HEK293 (cell line): ENCODE measurements at regions not wholly inside any gene's neighbourhood (a gene's known extent, or its start where the extent isn't known, plus 50 kb on each side); places are given as distances from the start of the nearest gene placed in this dataset.

Source experiments
- CTCF ChIA-PET: fragments of 350-600 bp; formaldehyde crosslinking; extraction: SDS; loops from one replicate; lab custom pipeline; 2021; ENCODE audit warnings: antibody characterized with exemption; lab: Yijun Ruan, JAX
- POLR2A ChIA-PET: fragments of 300-600 bp; formaldehyde crosslinking; extraction: SDS; loops from one replicate; lab custom pipeline; 2020; ENCODE audit warnings: antibody characterized with exemption, inconsistent platforms; lab: Yijun Ruan, JAX
- H3K27ac ChIP-seq: fragments of 200-500 bp; sonication (Bioruptor generic); 2 replicates; pipeline ENCODE4 v1.5.1; 2014; ENCODE audit warnings: low read depth, low read length, control low read depth, inconsistent platforms; ENCODE audit errors: extremely low read depth
- H3K36me3 ChIP-seq, 2 experiments: fragments of 200-500 bp in 1 of 2; sonication (Bioruptor generic) in 1 of 2; 1 replicate in 1 of 2; 2 replicates in 1 of 2; pipeline ENCODE4 v1.5.1; 2014 to 2017; ENCODE audit warnings: inconsistent platforms in 2 of 2, low read length in 2 of 2; ENCODE audit not compliant: control insufficient read depth in 2 of 2, insufficient read depth in 1 of 2
- H3K4me1 ChIP-seq: fragments of 200-500 bp; sonication (Bioruptor generic); 2 replicates; pipeline ENCODE4 v1.5.1; 2014; ENCODE audit warnings: mild to moderate bottlenecking, low read length, inconsistent platforms; ENCODE audit not compliant: control insufficient read depth, insufficient read depth
- H3K4me3 ChIP-seq: 2 replicates; pipeline ENCODE4 v1.5.1; 2011; ENCODE audit warnings: low read depth, mild to moderate bottlenecking, control low read depth, low read length, moderate library complexity
- H3K9me3 ChIP-seq: fragments of 200-500 bp; sonication (Bioruptor generic); 2 replicates; pipeline ENCODE4 v1.5.1; 2014; ENCODE audit warnings: low read depth, low read length, inconsistent platforms; ENCODE audit not compliant: control insufficient read depth, insufficient read depth
- BCL6B ChIP-seq: fragments of 450-650 bp; formaldehyde crosslinking; IDR thresholded peaks from 2 replicates; pipeline ENCODE4 v1.5.1; 2017; ENCODE audit warnings: missing biosample characterization, missing genetic modification characterization
- GLIS2 ChIP-seq: fragments of 450-650 bp; formaldehyde crosslinking; IDR thresholded peaks from 2 replicates; pipeline ENCODE4 v1.5.1; 2016; ENCODE audit warnings: missing biosample characterization, missing genetic modification characterization
- HOXC10 ChIP-seq: sonication (generic); formaldehyde crosslinking; IDR thresholded peaks from 2 replicates; pipeline ENCODE4 v1.8.1; 2023; ENCODE audit warnings: mild to moderate bottlenecking, missing genetic modification reagents
- HOXD13 ChIP-seq: sonication (generic); formaldehyde crosslinking; IDR thresholded peaks from 2 replicates; pipeline ENCODE4 v1.8.0; 2022; ENCODE audit warnings: missing genetic modification reagents, borderline replicate concordance
- MZF1 ChIP-seq: fragments of 450-650 bp; formaldehyde crosslinking; IDR thresholded peaks from 2 replicates; pipeline ENCODE4 v1.5.1; 2017; ENCODE audit warnings: missing biosample characterization, missing genetic modification characterization, borderline replicate concordance
- OSR2 ChIP-seq: fragments of 450-650 bp; formaldehyde crosslinking; IDR thresholded peaks from 2 replicates; pipeline ENCODE4 v1.5.1; 2016; ENCODE audit warnings: missing biosample characterization, missing genetic modification characterization
- OVOL3 ChIP-seq: fragments of 450-650 bp; formaldehyde crosslinking; IDR thresholded peaks from 2 replicates; pipeline ENCODE4 v1.5.1; 2016; ENCODE audit warnings: missing biosample characterization, missing genetic modification characterization
- RBAK ChIP-seq: fragments of 450-650 bp; formaldehyde crosslinking; IDR thresholded peaks from 2 replicates; pipeline ENCODE4 v1.5.1; 2016; ENCODE audit warnings: missing biosample characterization, missing genetic modification characterization
- SP3 ChIP-seq: fragments of 450-650 bp; formaldehyde crosslinking; IDR thresholded peaks from 2 replicates; pipeline ENCODE4 v1.5.1; 2016; ENCODE audit warnings: missing biosample characterization, missing genetic modification characterization
- ZBTB1 ChIP-seq: fragments of 450-650 bp; formaldehyde crosslinking; IDR thresholded peaks from 2 replicates; pipeline ENCODE4 v1.5.1; 2016; ENCODE audit warnings: missing biosample characterization, missing genetic modification characterization
- ZBTB21 ChIP-seq: fragments of 450-650 bp; formaldehyde crosslinking; IDR thresholded peaks from 2 replicates; pipeline ENCODE4 v1.5.1; 2017; ENCODE audit warnings: missing biosample characterization, missing genetic modification characterization
- ZFP41 ChIP-seq: fragments of 450-650 bp; formaldehyde crosslinking; IDR thresholded peaks from 2 replicates; pipeline ENCODE4 v1.5.1; 2016; ENCODE audit warnings: missing biosample characterization, missing genetic modification characterization, borderline replicate concordance
- ZNF133 ChIP-seq: fragments of 450-650 bp; formaldehyde crosslinking; IDR thresholded peaks from 2 replicates; pipeline ENCODE4 v1.5.1; 2016; ENCODE audit warnings: missing biosample characterization, missing genetic modification characterization
- ZNF155 ChIP-seq: fragments of 450-650 bp; formaldehyde crosslinking; IDR thresholded peaks from 2 replicates; pipeline ENCODE4 v1.5.1; 2016; ENCODE audit warnings: missing biosample characterization, missing genetic modification characterization
- ZNF157 ChIP-seq: fragments of 450-650 bp; formaldehyde crosslinking; IDR thresholded peaks from 2 replicates; pipeline ENCODE4 v1.5.1; 2016; ENCODE audit warnings: missing biosample characterization, missing genetic modification characterization
- ZNF2 ChIP-seq: fragments of 450-650 bp; formaldehyde crosslinking; IDR thresholded peaks from 2 replicates; pipeline ENCODE4 v1.5.1; 2016; ENCODE audit warnings: missing biosample characterization, missing genetic modification characterization
- ZNF239 ChIP-seq: fragments of 450-650 bp; formaldehyde crosslinking; IDR thresholded peaks from 2 replicates; pipeline ENCODE4 v1.5.1; 2016; ENCODE audit warnings: missing biosample characterization, missing genetic modification characterization
- ZNF292 ChIP-seq: fragments of 450-650 bp; formaldehyde crosslinking; IDR thresholded peaks from 2 replicates; pipeline ENCODE4 v1.5.1; 2016; ENCODE audit warnings: low read depth, missing biosample characterization, missing genetic modification characterization, borderline replicate concordance
- ZNF335 ChIP-seq: fragments of 450-650 bp; formaldehyde crosslinking; conservative IDR thresholded peaks from 2 replicates; pipeline ENCODE4 v1.5.1; 2016; ENCODE audit warnings: missing biosample characterization, missing genetic modification characterization
- ZNF341 ChIP-seq: fragments of 450-650 bp; formaldehyde crosslinking; IDR thresholded peaks from 2 replicates; pipeline ENCODE4; 2016; ENCODE audit warnings: low read depth, missing biosample characterization, missing genetic modification characterization
- ZNF404 ChIP-seq: fragments of 450-650 bp; formaldehyde crosslinking; IDR thresholded peaks from 2 replicates; pipeline ENCODE4 v1.5.1; 2017; ENCODE audit warnings: missing biosample characterization, missing genetic modification characterization
- ZNF423 ChIP-seq: fragments of 450-650 bp; formaldehyde crosslinking; IDR thresholded peaks from 2 replicates; pipeline ENCODE4 v1.5.1; 2016; ENCODE audit warnings: missing biosample characterization, missing genetic modification characterization
- ZNF501 ChIP-seq: fragments of 450-650 bp; formaldehyde crosslinking; IDR thresholded peaks from 2 replicates; pipeline ENCODE4 v1.5.1; 2016; ENCODE audit warnings: missing biosample characterization, missing genetic modification characterization
- ZNF571 ChIP-seq: fragments of 450-650 bp; formaldehyde crosslinking; IDR thresholded peaks from 2 replicates; pipeline ENCODE4 v1.5.0; 2017; ENCODE audit warnings: missing biosample characterization, missing genetic modification characterization
- ZNF645 ChIP-seq: fragments of 450-650 bp; formaldehyde crosslinking; IDR thresholded peaks from 2 replicates; pipeline ENCODE4; 2016; ENCODE audit warnings: missing biosample characterization, missing genetic modification characterization
- ZNF664 ChIP-seq: fragments of 450-650 bp; formaldehyde crosslinking; IDR thresholded peaks from 2 replicates; pipeline ENCODE4 v1.5.1; 2016; ENCODE audit warnings: missing biosample characterization, missing genetic modification characterization
- ZNF768 ChIP-seq: fragments of 450-650 bp; formaldehyde crosslinking; IDR thresholded peaks from 2 replicates; pipeline ENCODE4 v1.5.1; 2018; ENCODE audit warnings: missing biosample characterization, mild to moderate bottlenecking, missing genetic modification characterization
- ZSCAN23 ChIP-seq: fragments of 450-650 bp; formaldehyde crosslinking; IDR thresholded peaks from 2 replicates; pipeline ENCODE4 v1.5.1; 2016; ENCODE audit warnings: missing biosample characterization, missing genetic modification characterization
- ZSCAN4 ChIP-seq: fragments of 450-650 bp; formaldehyde crosslinking; IDR thresholded peaks from 2 replicates; pipeline ENCODE4 v1.5.1; 2017; ENCODE audit warnings: missing biosample characterization, missing genetic modification characterization
- ZXDB ChIP-seq: fragments of 450-650 bp; formaldehyde crosslinking; IDR thresholded peaks from 2 replicates; pipeline ENCODE4 v1.5.1; 2016; ENCODE audit warnings: missing biosample characterization, missing genetic modification characterization
- TF ChIP-seq, protein P1 (sequence below): fragments of 450-650 bp; formaldehyde crosslinking; IDR thresholded peaks from 2 replicates; pipeline ENCODE4 v1.5.1; 2016; ENCODE audit warnings: missing biosample characterization, missing genetic modification characterization
- TF ChIP-seq, protein P2 (sequence below): fragments of 450-650 bp; formaldehyde crosslinking; IDR thresholded peaks from 2 replicates; pipeline ENCODE4 v1.5.1; 2016; ENCODE audit warnings: missing biosample characterization, missing genetic modification characterization

DNA sequence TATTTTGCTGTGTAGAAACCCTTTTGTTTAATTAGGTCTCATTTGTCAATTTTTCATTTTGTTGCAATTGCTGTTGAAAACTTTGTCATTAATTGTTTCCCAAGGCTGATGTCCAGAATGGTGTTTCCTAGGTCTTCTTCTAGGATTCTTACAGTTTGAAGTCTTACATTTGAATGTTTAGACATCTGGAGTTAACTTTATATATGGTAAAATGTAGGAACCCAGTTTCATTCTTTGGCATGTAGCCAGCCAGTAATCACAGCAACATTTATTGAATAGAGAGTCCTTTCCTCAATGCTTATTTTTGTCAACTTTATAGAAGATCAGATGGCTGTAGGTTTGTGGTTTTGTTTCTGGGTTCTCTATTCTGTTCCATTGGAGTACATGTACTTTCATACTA, 1290.8 kb upstream of the CDH9 start:
- ChIA-PET CTCF (interaction anchor here (0.6 kb wide), 1 partner anchor 395 kb away, joined by 3 read pairs; no protein-coding TSS in a partner anchor), POLR2A (no interaction called here)
- H3K4me3 ChIP-seq = no peak overlapping the region
- no peaks in the 10 kb centered on the region for H3K36me3 ChIP-seq
- TF ChIP-seq ZNF501 = no peak
- TF ChIP-seq ZNF155 (tag by site-specific recombination) = no peak
- no peak for TF ChIP-seq OSR2 (tag by site-specific recombination)
- TF ChIP-seq ZNF664 (tag by site-specific recombination) = no peak
- no peak for TF ChIP-seq HOXD13
- no peak for TF ChIP-seq MZF1 (tag by site-specific recombination)
- TF ChIP-seq ZSCAN4 (tag by site-specific recombination) = no peak
- no peak for TF ChIP-seq ZNF645
- TF ChIP-seq ZNF768 (tag by site-specific recombination) = no peak
- no peak for TF ChIP-seq ZFP41 (tag by site-specific recombination)
- TF ChIP-seq, protein P1, sequence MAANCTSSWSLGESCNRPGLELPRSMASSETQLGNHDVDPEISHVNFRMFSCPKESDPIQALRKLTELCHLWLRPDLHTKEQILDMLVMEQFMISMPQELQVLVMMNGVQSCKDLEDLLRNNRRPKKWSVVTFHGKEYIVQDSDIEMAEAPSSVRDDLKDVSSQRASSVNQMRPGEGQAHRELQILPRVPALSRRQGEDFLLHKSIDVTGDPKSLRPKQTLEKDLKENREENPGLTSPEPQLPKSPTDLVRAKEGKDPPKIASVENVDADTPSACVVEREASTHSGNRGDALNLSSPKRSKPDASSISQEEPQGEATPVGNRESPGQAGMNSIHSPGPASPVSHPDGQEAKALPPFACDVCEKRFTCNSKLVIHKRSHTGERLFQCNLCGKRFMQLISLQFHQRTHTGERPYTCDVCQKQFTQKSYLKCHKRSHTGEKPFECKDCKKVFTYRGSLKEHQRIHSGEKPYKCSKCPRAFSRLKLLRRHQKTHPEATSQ (tag by site-specific recombination) = no peak
- no peak for TF ChIP-seq ZNF423 (tag by site-specific recombination)
- TF ChIP-seq ZNF157 (tag by site-specific recombination) = no peak
- no peak for TF ChIP-seq ZXDB (tag by site-specific recombination)
- TF ChIP-seq GLIS2 (tag by site-specific recombination) = no peak
- no peak for TF ChIP-seq HOXC10
- no peak for TF ChIP-seq ZNF2 (tag by site-specific recombination)
- no peak for TF ChIP-seq ZNF571
- TF ChIP-seq, protein P2, sequence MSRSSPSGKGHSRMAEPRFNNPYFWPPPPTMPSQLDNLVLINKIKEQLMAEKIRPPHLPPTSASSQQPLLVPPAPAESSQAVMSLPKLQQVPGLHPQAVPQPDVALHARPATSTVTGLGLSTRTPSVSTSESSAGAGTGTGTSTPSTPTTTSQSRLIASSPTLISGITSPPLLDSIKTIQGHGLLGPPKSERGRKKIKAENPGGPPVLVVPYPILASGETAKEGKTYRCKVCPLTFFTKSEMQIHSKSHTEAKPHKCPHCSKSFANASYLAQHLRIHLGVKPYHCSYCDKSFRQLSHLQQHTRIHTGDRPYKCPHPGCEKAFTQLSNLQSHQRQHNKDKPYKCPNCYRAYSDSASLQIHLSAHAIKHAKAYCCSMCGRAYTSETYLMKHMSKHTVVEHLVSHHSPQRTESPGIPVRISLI (tag by site-specific recombination) = no peak
- no peak for TF ChIP-seq SP3 (tag by site-specific recombination)
- H3K27ac ChIP-seq = no peak overlapping the region
- no peaks in the 10 kb centered on the region for H3K4me1 ChIP-seq
- H3K9me3 ChIP-seq = no peaks in the 10 kb centered on the region

DNA sequence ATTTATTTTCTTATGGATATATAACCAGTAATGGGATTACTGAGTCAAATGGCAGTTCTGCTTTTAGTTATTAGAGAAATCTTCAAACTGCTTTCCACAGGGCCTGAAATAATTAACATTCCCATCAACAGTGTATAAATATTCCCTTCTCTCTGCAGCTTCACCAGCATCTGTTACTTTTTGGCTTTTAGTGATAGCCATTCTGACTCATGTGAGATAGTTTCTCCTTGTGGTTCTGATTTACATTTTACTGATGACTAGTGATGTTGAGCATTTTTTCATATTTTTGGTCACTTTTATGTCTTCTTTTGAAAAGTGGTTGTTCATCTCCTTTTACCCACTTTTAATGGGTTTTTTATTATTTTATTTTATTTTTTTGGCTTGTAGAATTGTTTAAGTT, 1290.3 kb upstream of the CDH9 start:
- no peak overlapping the region for H3K4me3 ChIP-seq
- ChIA-PET CTCF (no interaction called here), POLR2A (no interaction called here)
- H3K9me3 ChIP-seq = no peaks in the 10 kb centered on the region
- H3K4me1 ChIP-seq = no peaks in the 10 kb centered on the region
- H3K27ac ChIP-seq = no peak overlapping the region
- no peaks in the 10 kb centered on the region for H3K36me3 ChIP-seq
- TF ChIP-seq ZBTB1 (no peak), ZBTB21 (no peak), ZNF292 (tag by site-specific recombination) (no peak), ZNF341 (tag by site-specific recombination) (no peak), ZNF404 (tag by site-specific recombination) (no peak), ZSCAN23 (tag by site-specific recombination) (no peak), ZNF239 (tag by site-specific recombination) (no peak), ZNF133 (tag by site-specific recombination) (no peak), ZNF155 (tag by site-specific recombination) (no peak), RBAK (tag by site-specific recombination) (no peak), OVOL3 (tag by site-specific recombination) (no peak), ZNF335 (tag by site-specific recombination) (no peak), BCL6B (tag by site-specific recombination) (no peak)
